BLaER1 (cell line): ENCODE measurements at regions not wholly inside any gene's neighbourhood (a gene's known extent, or its start where the extent isn't known, plus 50 kb on each side); places are given as distances from the start of the nearest gene placed in this dataset.

Source experiments
- H3K27ac ChIP-seq: shearing (Covaris generic); formaldehyde crosslinking; 2 replicates; pipeline ENCODE4 v1.8.1; 2022
- H3K27me3 ChIP-seq: shearing (Covaris generic); formaldehyde crosslinking; 2 replicates; pipeline ENCODE4 v1.8.1; 2022
- H3K36me3 ChIP-seq: shearing (Covaris generic); formaldehyde crosslinking; 2 replicates; pipeline ENCODE4 v1.8.1; 2022
- H3K4me1 ChIP-seq: shearing (Covaris generic); formaldehyde crosslinking; 2 replicates; pipeline ENCODE4 v1.8.1; 2022
- H3K4me2 ChIP-seq: shearing (Covaris generic); formaldehyde crosslinking; 2 replicates; pipeline ENCODE4 v1.8.1; 2022
- H3K4me3 ChIP-seq: shearing (Covaris generic); formaldehyde crosslinking; 2 replicates; pipeline ENCODE4 v1.8.1; 2022
- H3K9ac ChIP-seq: shearing (Covaris generic); formaldehyde crosslinking; 2 replicates; pipeline ENCODE4 v1.8.1; 2022
- H3K9me3 ChIP-seq: shearing (Covaris generic); formaldehyde crosslinking; 2 replicates; pipeline ENCODE4 v1.8.1; 2022
- H4K20me1 ChIP-seq: shearing (Covaris generic); formaldehyde crosslinking; 2 replicates; pipeline ENCODE4 v1.8.1; 2022
- Cebpa-rat ChIP-seq: shearing (Covaris generic); IDR thresholded peaks from 2 replicates; pipeline ENCODE4 v1.8.1; 2022

- H3K4me3 ChIP-seq: no peak overlapping the region
- no peak for TF ChIP-seq Cebpa-rat
- no peak overlapping the region for H3K4me2 ChIP-seq
- H3K9me3 ChIP-seq: no peaks in the 10 kb centered on the region
- H3K4me1 ChIP-seq: 0 out of 2 replicates have a peak, but pooled peaks cover 7% of the 10 kb centered on the region
- no peak overlapping the region for H3K27ac ChIP-seq
- H3K36me3 ChIP-seq: no peaks in the 10 kb centered on the region
- no peak overlapping the region for H3K9ac ChIP-seq
- no peaks in the 10 kb centered on the region for H4K20me1 ChIP-seq
- H3K27me3 ChIP-seq: no peaks in the 10 kb centered on the region
Observed at GRCh38 chr5:107774316-107774715, 103.6 kb upstream of the EFNA5 start.

- H4K20me1 ChIP-seq: no peaks in the 10 kb centered on the region
- no peaks in the 10 kb centered on the region for H3K36me3 ChIP-seq
- no peak overlapping the region for H3K9ac ChIP-seq
- H3K4me2 ChIP-seq: no peak overlapping the region
- H3K4me3 ChIP-seq: no peak overlapping the region
- H3K9me3 ChIP-seq: no peaks in the 10 kb centered on the region
- H3K27ac ChIP-seq: no peak overlapping the region
- H3K4me1 ChIP-seq: 0 out of 2 replicates have a peak, but pooled peaks cover 7% of the 10 kb centered on the region
- no peaks in the 10 kb centered on the region for H3K27me3 ChIP-seq
- TF ChIP-seq Cebpa-rat: no peak; the same call in 1 of the 2 replicates
Observed at GRCh38 chr5:107773479-107773878, 102.7 kb upstream of the EFNA5 start.

GRCh38 chr5:107772418-107773310, 101.9 kb upstream of the EFNA5 start:
- Histone ChIP-seq H3K27me3 (no peaks in the 10 kb centered on the region), H3K4me1 (0 out of 2 replicates have a peak, but pooled peaks cover 7% of the 10 kb centered on the region), H3K9ac (no peak overlapping the region), H3K27ac (no peak overlapping the region), H3K9me3 (no peaks in the 10 kb centered on the region), H3K4me3 (no peak overlapping the region), H3K4me2 (no peak overlapping the region), H4K20me1 (no peaks in the 10 kb centered on the region), H3K36me3 (no peaks in the 10 kb centered on the region)
- TF ChIP-seq Cebpa-rat: no peak

- TF ChIP-seq Cebpa-rat: no peak
- Histone ChIP-seq H3K4me3 (no peak overlapping the region), H3K27me3 (no peaks in the 10 kb centered on the region), H3K9me3 (no peaks in the 10 kb centered on the region), H3K9ac (no peak overlapping the region), H4K20me1 (no peaks in the 10 kb centered on the region), H3K4me2 (no peak overlapping the region), H3K4me1 (0 out of 2 replicates have a peak, but pooled peaks cover under 1% of the 10 kb centered on the region), H3K36me3 (no peaks in the 10 kb centered on the region), H3K27ac (no peak overlapping the region)
Observed at GRCh38 chr5:107771926-107772325, 101.2 kb upstream of the EFNA5 start.

GRCh38 chr5:107770051-107770450, 99.3 kb upstream of the EFNA5 start:
- Histone ChIP-seq H3K36me3 (no peaks in the 10 kb centered on the region), H3K9ac (no peak overlapping the region), H3K27me3 (no peaks in the 10 kb centered on the region), H3K4me1 (no peaks in the 10 kb centered on the region), H3K9me3 (no peaks in the 10 kb centered on the region), H4K20me1 (no peaks in the 10 kb centered on the region), H3K4me3 (no peak overlapping the region), H3K4me2 (no peak overlapping the region), H3K27ac (no peak overlapping the region)
- no peak for TF ChIP-seq Cebpa-rat

- H3K4me1 ChIP-seq: no peaks in the 10 kb centered on the region
- no peaks in the 10 kb centered on the region for H3K36me3 ChIP-seq
- H4K20me1 ChIP-seq: no peaks in the 10 kb centered on the region
- no peak overlapping the region for H3K9ac ChIP-seq
- H3K9me3 ChIP-seq: no peaks in the 10 kb centered on the region
- no peaks in the 10 kb centered on the region for H3K27me3 ChIP-seq
- no peak overlapping the region for H3K4me3 ChIP-seq
- no peak for TF ChIP-seq Cebpa-rat
- H3K4me2 ChIP-seq: no peak overlapping the region
- no peak overlapping the region for H3K27ac ChIP-seq
Observed at GRCh38 chr5:107769519-107769918, 98.8 kb upstream of the EFNA5 start.

- no peak overlapping the region for H3K4me3 ChIP-seq
- no peaks in the 10 kb centered on the region for H3K9me3 ChIP-seq
- H3K9ac ChIP-seq: no peak overlapping the region
- no peaks in the 10 kb centered on the region for H3K36me3 ChIP-seq
- H3K27ac ChIP-seq: no peak overlapping the region
- no peaks in the 10 kb centered on the region for H3K4me1 ChIP-seq
- H3K4me2 ChIP-seq: no peak overlapping the region
- no peaks in the 10 kb centered on the region for H3K27me3 ChIP-seq
- TF ChIP-seq Cebpa-rat: no peak
- no peaks in the 10 kb centered on the region for H4K20me1 ChIP-seq
Observed at GRCh38 chr5:107766972-107767371, 96.2 kb upstream of the EFNA5 start.

GRCh38 chr5:107766439-107766838, 95.7 kb upstream of the EFNA5 start:
- Histone ChIP-seq H3K4me2 (no peak overlapping the region), H3K36me3 (no peaks in the 10 kb centered on the region), H3K27me3 (no peaks in the 10 kb centered on the region), H3K9me3 (no peaks in the 10 kb centered on the region), H3K9ac (no peak overlapping the region), H3K27ac (no peak overlapping the region), H3K4me1 (no peaks in the 10 kb centered on the region), H3K4me3 (no peak overlapping the region), H4K20me1 (no peaks in the 10 kb centered on the region)
- TF ChIP-seq Cebpa-rat: no peak

GRCh38 chr5:107765805-107766063, 95.0 kb upstream of the EFNA5 start:
- Histone ChIP-seq H3K27me3 (no peaks in the 10 kb centered on the region), H3K9ac (no peak overlapping the region), H3K36me3 (no peaks in the 10 kb centered on the region), H3K9me3 (no peaks in the 10 kb centered on the region), H3K4me2 (no peak overlapping the region), H3K27ac (no peak overlapping the region), H3K4me3 (no peak overlapping the region), H4K20me1 (no peaks in the 10 kb centered on the region), H3K4me1 (no peaks in the 10 kb centered on the region)
- TF ChIP-seq Cebpa-rat: no peak

- Histone ChIP-seq H3K9me3 (no peaks in the 10 kb centered on the region), H3K4me3 (no peak overlapping the region), H3K27me3 (no peaks in the 10 kb centered on the region), H3K36me3 (no peaks in the 10 kb centered on the region), H3K4me1 (no peaks in the 10 kb centered on the region), H3K27ac (no peak overlapping the region), H3K4me2 (no peak overlapping the region), H4K20me1 (no peaks in the 10 kb centered on the region), H3K9ac (no peak overlapping the region)
- no peak for TF ChIP-seq Cebpa-rat
Observed at GRCh38 chr5:107764976-107765804, 94.5 kb upstream of the EFNA5 start.
